RWPE2 (cell line): ENCODE measurements at regions not wholly inside any gene's neighbourhood (a gene's known extent, or its start where the extent isn't known, plus 50 kb on each side); places are given as distances from the start of the nearest gene placed in this dataset.
"Not testable (repeated sequence)": the region's sequence is repeated elsewhere in the genome, so short reads cannot be mapped to it uniquely, and the experiment has no call there.

Experiments used
- ATAC-seq: fragments of 200-7000 bp; cut with Tn5 transposase; 3 replicates; pipeline ENCODE4 v1.9.1; 2021; ENCODE audit warnings: low read depth
- DNase-seq: peaks from one replicate; pipeline ENCODE4 v3.0.0-alpha.2; 2020; ENCODE audit warnings: low spot score
- H3K27ac ChIP-seq: fragments of 450-650 bp; 2 replicates; pipeline ENCODE4 v1.5.1; 2017; ENCODE audit warnings: mild to moderate bottlenecking; ENCODE audit not compliant: poor library complexity, severe bottlenecking
- H3K27me3 ChIP-seq: fragments of 250-450 bp; sonication (Bioruptor Pico); 2 replicates; pipeline ENCODE4 v1.5.1; 2021; ENCODE audit warnings: mild to moderate bottlenecking, moderate library complexity; ENCODE audit not compliant: insufficient read depth, poor library complexity, severe bottlenecking
- H3K36me3 ChIP-seq: fragments of 250-450 bp; sonication (Bioruptor Pico); 2 replicates; pipeline ENCODE4 v1.5.1; 2020; ENCODE audit warnings: low read depth, mild to moderate bottlenecking, moderate library complexity
- H3K4me1 ChIP-seq: fragments of 250-450 bp; sonication (Bioruptor Pico); 2 replicates; pipeline ENCODE4 v1.5.1; 2021; ENCODE audit warnings: mild to moderate bottlenecking, moderate library complexity; ENCODE audit not compliant: insufficient read depth, poor library complexity, severe bottlenecking
- H3K4me3 ChIP-seq: fragments of 250-450 bp; sonication (Bioruptor Pico); 2 replicates; pipeline ENCODE4 v1.5.1; 2021; ENCODE audit warnings: mild to moderate bottlenecking, moderate library complexity; ENCODE audit not compliant: severe bottlenecking
- H3K9me3 ChIP-seq: fragments of 250-450 bp; sonication (Bioruptor Pico); 2 replicates; pipeline ENCODE4 v1.5.1; 2021; ENCODE audit warnings: mild to moderate bottlenecking, moderate library complexity; ENCODE audit not compliant: severe bottlenecking
- TF ChIP-seq, protein P1 (sequence below): fragments of 450-650 bp; IDR thresholded peaks from one replicate; pipeline ENCODE4 v1.5.1; 2017; ENCODE audit warnings: mild to moderate bottlenecking, moderate library complexity; ENCODE audit not compliant: poor library complexity, severe bottlenecking

DNA sequence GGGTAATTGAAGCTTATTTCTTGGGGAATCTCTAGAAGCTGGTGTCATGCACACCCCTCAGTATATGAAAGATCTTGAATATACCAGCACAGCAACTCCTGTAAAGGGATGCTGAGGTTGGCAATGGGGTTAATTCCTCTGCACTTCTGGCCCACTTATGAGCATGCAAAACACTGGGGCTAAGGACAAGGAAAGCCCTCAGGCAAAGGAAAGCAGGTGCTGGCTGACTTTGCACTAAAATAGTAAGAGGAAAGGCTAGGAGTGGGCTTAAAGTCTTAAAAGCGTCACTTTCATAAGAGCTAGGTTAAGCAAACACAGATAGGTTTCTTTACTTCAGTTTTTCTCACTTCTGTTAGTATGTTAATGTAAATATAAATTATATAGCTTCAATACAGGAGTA, 572.6 kb upstream of the LUZP2 start:
- DNase-seq (no peak), ATAC-seq (no peak)
- TF ChIP-seq, protein P1, sequence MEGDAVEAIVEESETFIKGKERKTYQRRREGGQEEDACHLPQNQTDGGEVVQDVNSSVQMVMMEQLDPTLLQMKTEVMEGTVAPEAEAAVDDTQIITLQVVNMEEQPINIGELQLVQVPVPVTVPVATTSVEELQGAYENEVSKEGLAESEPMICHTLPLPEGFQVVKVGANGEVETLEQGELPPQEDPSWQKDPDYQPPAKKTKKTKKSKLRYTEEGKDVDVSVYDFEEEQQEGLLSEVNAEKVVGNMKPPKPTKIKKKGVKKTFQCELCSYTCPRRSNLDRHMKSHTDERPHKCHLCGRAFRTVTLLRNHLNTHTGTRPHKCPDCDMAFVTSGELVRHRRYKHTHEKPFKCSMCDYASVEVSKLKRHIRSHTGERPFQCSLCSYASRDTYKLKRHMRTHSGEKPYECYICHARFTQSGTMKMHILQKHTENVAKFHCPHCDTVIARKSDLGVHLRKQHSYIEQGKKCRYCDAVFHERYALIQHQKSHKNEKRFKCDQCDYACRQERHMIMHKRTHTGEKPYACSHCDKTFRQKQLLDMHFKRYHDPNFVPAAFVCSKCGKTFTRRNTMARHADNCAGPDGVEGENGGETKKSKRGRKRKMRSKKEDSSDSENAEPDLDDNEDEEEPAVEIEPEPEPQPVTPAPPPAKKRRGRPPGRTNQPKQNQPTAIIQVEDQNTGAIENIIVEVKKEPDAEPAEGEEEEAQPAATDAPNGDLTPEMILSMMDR: no peak
- H3K36me3 ChIP-seq: no peaks in the 10 kb centered on the region
- H3K9me3 ChIP-seq: no peaks in the 10 kb centered on the region
- no peak overlapping the region for H3K27ac ChIP-seq
- H3K27me3 ChIP-seq: no peaks in the 10 kb centered on the region
- no peaks in the 10 kb centered on the region for H3K4me1 ChIP-seq
- no peak overlapping the region for H3K4me3 ChIP-seq

DNA sequence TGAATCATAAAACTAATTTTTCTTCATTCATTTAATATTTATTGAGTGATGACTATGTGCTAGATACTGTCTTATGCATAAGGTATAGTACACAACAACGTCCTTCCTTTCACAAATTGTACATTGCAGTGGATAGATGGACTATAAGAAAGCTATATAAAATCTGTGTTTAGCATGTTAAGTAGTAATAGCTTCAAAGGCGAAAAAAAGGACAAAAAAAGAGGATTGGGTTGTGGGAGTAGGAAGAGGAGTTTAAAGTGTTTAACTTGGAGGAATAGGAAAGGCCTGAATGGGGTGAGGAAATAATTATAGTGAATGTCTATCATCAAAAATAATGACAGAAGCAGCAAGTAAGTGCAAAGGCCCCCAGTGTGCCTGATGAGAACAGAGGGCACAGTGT, 565.4 kb upstream of the LUZP2 start:
- Histone ChIP-seq H3K27ac (no peak overlapping the region), H3K9me3 (no peaks in the 10 kb centered on the region), H3K27me3 (no peaks in the 10 kb centered on the region), H3K36me3 (no peaks in the 10 kb centered on the region), H3K4me3 (no peak overlapping the region), H3K4me1 (no peaks in the 10 kb centered on the region)
- DNase-seq: no peak
- ATAC-seq: no peak
- TF ChIP-seq, protein P1: no peak

DNA sequence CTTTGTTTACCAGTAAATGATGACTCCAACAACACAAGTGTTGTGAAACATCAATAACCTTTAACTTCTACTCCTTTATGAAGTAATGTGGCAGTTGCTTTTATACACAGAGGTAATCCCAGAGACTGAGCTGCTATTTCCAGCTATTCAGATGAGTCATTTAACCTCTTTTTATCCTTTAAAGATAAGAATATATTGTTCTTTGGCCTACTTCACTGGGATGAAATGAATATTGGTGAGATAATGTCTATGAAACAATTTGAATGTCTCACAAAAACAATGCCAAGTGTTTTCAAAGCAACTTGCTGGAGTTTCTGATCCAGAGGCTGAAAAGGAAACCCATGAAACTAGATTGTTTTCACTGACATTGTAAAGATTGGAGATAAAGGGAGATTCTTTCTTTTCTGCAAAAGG, 564.4 kb upstream of the LUZP2 start:
- no peaks in the 10 kb centered on the region for H3K36me3 ChIP-seq
- no peaks in the 10 kb centered on the region for H3K27me3 ChIP-seq
- no peak overlapping the region for H3K4me3 ChIP-seq
- H3K9me3 ChIP-seq: no peaks in the 10 kb centered on the region
- H3K27ac ChIP-seq: no peak overlapping the region
- H3K4me1 ChIP-seq: no peaks in the 10 kb centered on the region
- peak; percentile 51; the same call in 2 of the 3 replicates for ATAC-seq
- TF ChIP-seq, protein P1: no peak
- DNase-seq: no peak

DNA sequence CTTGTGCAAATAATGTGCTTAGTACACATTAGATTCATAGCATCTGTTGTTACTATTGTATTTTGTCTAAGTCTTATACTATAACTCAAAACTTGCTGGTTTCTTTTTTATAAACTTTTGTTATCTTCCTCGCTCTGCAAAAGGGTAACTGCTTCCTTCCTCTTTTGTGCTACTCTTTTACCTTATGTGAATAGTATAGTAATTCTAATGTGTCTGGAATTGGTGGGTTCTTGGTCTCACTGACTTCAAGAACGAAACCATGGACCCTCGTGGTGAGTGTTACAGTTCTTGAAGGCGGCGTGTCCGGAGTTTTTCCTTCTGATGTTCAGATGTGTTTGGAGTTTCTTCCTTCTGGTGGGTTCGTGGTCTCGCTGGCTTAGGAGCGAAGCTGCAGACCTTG, 563.1 kb upstream of the LUZP2 start:
- no peak overlapping the region for H3K4me3 ChIP-seq
- no peaks in the 10 kb centered on the region for H3K9me3 ChIP-seq
- no peak overlapping the region for H3K27ac ChIP-seq
- DNase-seq (no peak), ATAC-seq (no peak)
- TF ChIP-seq, protein P1: no peak
- H3K4me1 ChIP-seq: no peaks in the 10 kb centered on the region
- H3K27me3 ChIP-seq: no peaks in the 10 kb centered on the region
- no peaks in the 10 kb centered on the region for H3K36me3 ChIP-seq

DNA sequence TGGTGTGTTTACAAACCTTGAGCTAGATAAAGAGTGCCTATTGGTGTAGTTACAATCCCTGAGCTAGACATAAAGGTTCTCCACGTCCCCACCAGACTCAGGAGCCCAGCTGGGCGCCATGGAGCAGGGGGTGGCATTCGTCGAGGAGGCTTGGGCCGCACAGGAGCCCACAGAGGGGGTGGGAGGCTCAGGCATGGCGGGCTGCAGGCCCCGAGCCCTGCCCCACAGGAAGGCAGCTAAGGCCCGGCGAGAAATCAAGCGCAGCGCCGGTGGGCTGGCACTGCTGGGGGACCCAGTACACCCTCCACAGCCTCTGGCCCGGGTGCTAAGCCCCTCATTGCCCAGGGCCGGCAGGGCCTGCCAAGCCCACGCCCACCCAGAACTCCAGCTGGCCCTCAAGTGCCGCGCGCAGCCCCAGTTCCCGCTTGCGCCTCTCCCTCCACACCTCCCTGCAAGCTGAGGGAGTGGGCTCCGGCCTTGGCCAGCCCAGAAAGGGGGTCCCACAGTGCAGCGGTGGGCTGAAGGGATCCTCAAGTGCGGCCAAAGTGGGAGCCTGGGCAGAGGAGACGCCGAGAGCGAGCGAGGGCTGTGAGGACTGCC, 562.1 kb upstream of the LUZP2 start:
- H3K27ac ChIP-seq, ATAC-seq: not testable (repeated sequence)

DNA sequence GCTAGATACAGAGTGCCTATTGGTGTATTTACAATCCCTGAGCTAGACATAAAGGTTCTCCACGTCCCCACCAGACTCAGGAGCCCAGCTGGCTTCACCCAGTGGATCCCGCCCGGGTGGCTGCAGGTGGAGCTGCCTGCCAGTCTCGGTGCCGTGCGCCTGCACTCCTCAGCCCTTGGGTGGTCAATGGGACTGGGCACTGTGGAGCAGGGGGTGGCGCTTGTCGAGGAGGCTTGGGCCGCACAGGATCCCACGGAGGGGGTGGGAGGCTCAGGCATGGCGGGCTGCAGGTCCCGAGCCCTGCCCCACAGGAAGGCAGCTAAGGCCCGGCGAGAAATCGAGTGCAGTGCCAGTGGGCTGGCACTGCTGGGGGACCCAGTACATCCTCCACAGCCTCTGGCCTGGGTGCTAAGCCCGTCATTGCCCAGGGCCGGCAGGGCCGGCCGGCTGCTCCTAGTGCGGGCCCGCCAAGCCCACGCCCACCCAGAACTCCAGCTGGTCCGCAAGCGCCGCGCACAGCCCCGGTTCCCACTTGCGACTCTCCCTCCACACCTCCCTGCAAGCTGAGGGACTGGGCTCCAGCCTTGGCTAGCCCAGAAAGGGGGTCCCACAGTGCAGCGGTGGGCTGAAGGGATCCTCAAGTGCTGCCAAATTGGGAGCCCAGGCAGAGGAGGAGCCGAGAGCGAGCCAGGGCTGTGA, 554.6 kb upstream of the LUZP2 start:
- not testable (repeated sequence) for H3K4me1 ChIP-seq, ATAC-seq, H3K9me3 ChIP-seq

More for the DNA sequence above, 562.1 kb upstream of the LUZP2 start:
- H3K27me3 ChIP-seq, H3K36me3 ChIP-seq, H3K4me1 ChIP-seq, DNase-seq, H3K4me3 ChIP-seq, H3K9me3 ChIP-seq: not testable (repeated sequence)

More for the DNA sequence above, 554.6 kb upstream of the LUZP2 start:
- not testable (repeated sequence) for H3K27me3 ChIP-seq, H3K27ac ChIP-seq, H3K4me3 ChIP-seq, H3K36me3 ChIP-seq, DNase-seq
